ENCODE measurements at regions not wholly inside any gene's neighbourhood (a gene's known extent, or its start where the extent isn't known, plus 50 kb on each side); places are given as distances from the start of the nearest gene placed in this dataset.

DNA sequence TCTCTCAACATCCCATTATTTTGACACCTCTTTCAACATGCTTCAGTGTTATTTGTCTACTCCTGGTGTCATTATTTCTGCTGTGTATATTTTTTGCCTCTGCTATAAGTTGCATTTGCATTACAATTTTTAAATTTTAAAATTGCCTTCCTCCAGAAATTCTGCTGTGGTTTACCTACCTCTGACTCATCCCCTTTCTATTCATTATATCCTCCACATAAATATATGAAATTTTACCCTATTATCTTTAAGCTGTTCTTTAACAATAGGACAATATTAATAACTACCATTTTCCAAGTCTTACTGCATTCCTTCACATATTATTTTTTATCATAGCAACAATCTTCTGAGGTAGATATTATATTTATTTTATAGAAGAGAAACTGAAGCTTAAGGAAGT is 178.1 kb upstream of the NRIP1 start:
- Histone ChIP-seq H3K4me1 (ENCODE audit: control insufficient read depth in 2 of 3, insufficient read depth in 2 of 3, low read depth in 1 of 3, low read length in 3 of 3) (peaks cover 0 to 2% (median 0%) of the 10 kb centered on the region in 3 donors), H3K9ac (ENCODE audit: low read length in 3 of 3) (no peak overlapping the region), H3K4me3 (ENCODE audit: low read length in 3 of 3) (no peak overlapping the region), H3K27me3 (ENCODE audit: control insufficient read depth, insufficient read depth, low read length) (no peaks in the 10 kb centered on the region), H3K36me3 (ENCODE audit: control insufficient read depth in 2 of 3, insufficient read depth in 3 of 3, low read length in 3 of 3) (no peaks in the 10 kb centered on the region), H3K27ac (ENCODE audit: low read depth in 2 of 2, low read length in 2 of 2) (no peak overlapping the region), H3K9me3 (ENCODE audit: control insufficient read depth in 2 of 3, insufficient read depth in 1 of 3, low read length in 3 of 3) (no peaks in the 10 kb centered on the region)
- FAIRE-seq (no peak), DNase-seq (no peak)
- intact Hi-C loops (cut with DNase I), result no loop called here
- TF ChIP-seq, protein P1, sequence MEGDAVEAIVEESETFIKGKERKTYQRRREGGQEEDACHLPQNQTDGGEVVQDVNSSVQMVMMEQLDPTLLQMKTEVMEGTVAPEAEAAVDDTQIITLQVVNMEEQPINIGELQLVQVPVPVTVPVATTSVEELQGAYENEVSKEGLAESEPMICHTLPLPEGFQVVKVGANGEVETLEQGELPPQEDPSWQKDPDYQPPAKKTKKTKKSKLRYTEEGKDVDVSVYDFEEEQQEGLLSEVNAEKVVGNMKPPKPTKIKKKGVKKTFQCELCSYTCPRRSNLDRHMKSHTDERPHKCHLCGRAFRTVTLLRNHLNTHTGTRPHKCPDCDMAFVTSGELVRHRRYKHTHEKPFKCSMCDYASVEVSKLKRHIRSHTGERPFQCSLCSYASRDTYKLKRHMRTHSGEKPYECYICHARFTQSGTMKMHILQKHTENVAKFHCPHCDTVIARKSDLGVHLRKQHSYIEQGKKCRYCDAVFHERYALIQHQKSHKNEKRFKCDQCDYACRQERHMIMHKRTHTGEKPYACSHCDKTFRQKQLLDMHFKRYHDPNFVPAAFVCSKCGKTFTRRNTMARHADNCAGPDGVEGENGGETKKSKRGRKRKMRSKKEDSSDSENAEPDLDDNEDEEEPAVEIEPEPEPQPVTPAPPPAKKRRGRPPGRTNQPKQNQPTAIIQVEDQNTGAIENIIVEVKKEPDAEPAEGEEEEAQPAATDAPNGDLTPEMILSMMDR (IDR thresholded peaks at IDR 0.05; ENCODE audit: borderline replicate concordance, extremely low read depth, insufficient read depth), result no peak

DNA sequence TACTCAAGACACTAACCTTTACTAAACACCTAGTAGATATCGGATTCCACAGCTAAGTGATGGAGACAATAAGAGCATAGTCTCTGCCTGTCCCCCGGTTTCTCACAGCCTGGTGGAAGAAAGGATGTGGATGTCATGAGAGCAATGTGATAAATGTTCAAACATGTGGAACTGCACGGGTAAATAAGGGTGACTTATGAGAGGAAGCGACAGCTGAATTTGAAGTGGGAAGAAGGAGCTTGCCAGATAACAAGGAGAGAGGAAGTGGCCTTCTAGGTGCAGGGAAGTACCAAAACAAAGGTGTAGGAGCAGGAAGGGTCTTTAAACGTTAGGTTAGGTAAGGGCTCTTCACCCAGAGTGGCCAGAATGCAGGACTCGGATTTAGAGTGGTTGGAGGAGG is 178.6 kb upstream of the NRIP1 start:
- H3K9me3 ChIP-seq (ENCODE audit: control insufficient read depth in 2 of 3, insufficient read depth in 1 of 3, low read length in 3 of 3), result no peaks in the 10 kb centered on the region
- TF ChIP-seq, protein P1 (IDR thresholded peaks at IDR 0.05; ENCODE audit: borderline replicate concordance, extremely low read depth, insufficient read depth), result no peak
- H3K4me3 ChIP-seq (ENCODE audit: low read length in 3 of 3), result no peak overlapping the region
- no peak overlapping the region for H3K27ac ChIP-seq (ENCODE audit: low read depth in 2 of 2, low read length in 2 of 2)
- no peak for DNase-seq
- H3K9ac ChIP-seq (ENCODE audit: low read length in 3 of 3), result no peak overlapping the region
- FAIRE-seq, result no peak
- intact Hi-C loops (cut with DNase I), result no loop called here
- H3K4me1 ChIP-seq (ENCODE audit: control insufficient read depth in 2 of 3, insufficient read depth in 2 of 3, low read depth in 1 of 3, low read length in 3 of 3), result peaks cover 0 to 2% (median 0%) of the 10 kb centered on the region in 3 donors
- H3K27me3 ChIP-seq (ENCODE audit: control insufficient read depth, insufficient read depth, low read length), result no peaks in the 10 kb centered on the region
- H3K36me3 ChIP-seq (ENCODE audit: control insufficient read depth in 2 of 3, insufficient read depth in 3 of 3, low read length in 3 of 3), result no peaks in the 10 kb centered on the region

DNA sequence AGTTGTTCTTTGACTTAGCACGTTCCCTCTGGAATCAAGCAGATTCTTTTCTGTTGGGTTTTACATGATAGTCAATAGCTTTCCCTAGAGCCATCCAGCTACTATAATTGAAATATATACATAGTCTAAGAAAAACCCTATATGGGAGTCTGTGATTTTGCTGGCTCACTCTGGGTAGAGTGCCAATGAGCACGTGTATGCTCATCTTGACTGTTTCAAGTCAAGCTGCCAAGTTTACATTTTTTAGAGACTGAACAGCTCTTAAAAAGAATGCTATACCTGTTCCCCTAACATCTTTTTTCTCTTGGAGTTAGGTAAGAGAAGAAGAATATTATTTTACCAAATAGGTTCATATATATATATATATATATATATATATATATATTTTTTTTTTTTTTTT is 182.8 kb upstream of the NRIP1 start:
- no peak for DNase-seq
- H3K27ac ChIP-seq (ENCODE audit: low read depth in 2 of 2, low read length in 2 of 2), result no peak overlapping the region
- TF ChIP-seq, protein P1 (IDR thresholded peaks at IDR 0.05; ENCODE audit: borderline replicate concordance, extremely low read depth, insufficient read depth), result no peak
- intact Hi-C loops (cut with DNase I), result no loop called here
- no peak overlapping the region for H3K9ac ChIP-seq (ENCODE audit: low read length in 3 of 3)
- H3K36me3 ChIP-seq (ENCODE audit: control insufficient read depth in 2 of 3, insufficient read depth in 3 of 3, low read length in 3 of 3), result no peaks in the 10 kb centered on the region
- H3K4me3 ChIP-seq (ENCODE audit: low read length in 3 of 3), result no peak overlapping the region
- H3K9me3 ChIP-seq (ENCODE audit: control insufficient read depth in 2 of 3, insufficient read depth in 1 of 3, low read length in 3 of 3), result no peaks in the 10 kb centered on the region
- H3K27me3 ChIP-seq (ENCODE audit: control insufficient read depth, insufficient read depth, low read length), result no peaks in the 10 kb centered on the region
- H3K4me1 ChIP-seq (ENCODE audit: control insufficient read depth in 2 of 3, insufficient read depth in 2 of 3, low read depth in 1 of 3, low read length in 3 of 3), result peaks cover 0 to under 1% (median 0%) of the 10 kb centered on the region in 3 donors
- FAIRE-seq, result no peak

Data from kidney (tissue), 13 donors.